Left lung (tissue), 4 donors: ENCODE measurements at regions not wholly inside any gene's neighbourhood (a gene's known extent, or its start where the extent isn't known, plus 50 kb on each side); places are given as distances from the start of the nearest gene placed in this dataset.

Experiments
- ATAC-seq: fragments of 200-7000 bp; cut with Tn5 transposase; one replicate; pipeline ENCODE4 v1.9.1; 2020; ENCODE audit warnings: moderate library complexity
- DNase-seq, 4 donors: peaks; one replicate each; pipeline ENCODE4 v3.0.0-alpha.2; 2013 to 2020
- H3K27ac ChIP-seq, 2 donors: fragments of 200-600 bp; sonication (generic) in 1 of 2; one replicate each; pipeline versions ENCODE4 v1.5.0 to v1.8.0; 2020 to 2021
- H3K27me3 ChIP-seq, 2 donors: fragments of 200-600 bp; sonication (generic) in 1 of 2; one replicate each; pipeline versions ENCODE4 v1.5.0 to v1.8.0; 2020 to 2021
- H3K36me3 ChIP-seq, 2 donors: fragments of 200-600 bp; sonication (generic) in 1 of 2; one replicate each; pipeline versions ENCODE4 v1.5.0 to v1.8.0; 2020 to 2021
- H3K4me1 ChIP-seq, 2 donors: fragments of 200-600 bp; one replicate each; pipeline ENCODE4 v1.8.0; 2021
- H3K4me3 ChIP-seq, 2 donors: fragments of 200-600 bp; sonication (generic) in 1 of 2; one replicate each; pipeline versions ENCODE4 v1.5.0 to v1.8.0; 2020 to 2021; ENCODE audit warnings: mild to moderate bottlenecking in 1 of 2
- H3K9me3 ChIP-seq, 2 donors: fragments of 200-600 bp; sonication (generic) in 1 of 2; one replicate each; pipeline versions ENCODE4 v1.5.0 to v1.8.0; 2020 to 2021
- intact Hi-C, 2 donors: fragments of 100-400 bp; cut with DNase I; formaldehyde crosslinking; loops; one replicate each; pipeline versions ENCODE4 v1.11.2 to v1.14.2; 2022
- TF ChIP-seq, protein P1 (sequence below), 2 donors: fragments of 200-600 bp; sonication (generic) in 1 of 2; IDR thresholded peaks; one replicate each; pipeline versions ENCODE4 v1.5.0 to v1.8.0; 2021; ENCODE audit warnings: antibody characterized with exemption in 2 of 2
- donor health status: DM: no; HTN: yes; CAD: no.
- donor health status: DM: no; HTN: no; CAD: no.

DNA sequence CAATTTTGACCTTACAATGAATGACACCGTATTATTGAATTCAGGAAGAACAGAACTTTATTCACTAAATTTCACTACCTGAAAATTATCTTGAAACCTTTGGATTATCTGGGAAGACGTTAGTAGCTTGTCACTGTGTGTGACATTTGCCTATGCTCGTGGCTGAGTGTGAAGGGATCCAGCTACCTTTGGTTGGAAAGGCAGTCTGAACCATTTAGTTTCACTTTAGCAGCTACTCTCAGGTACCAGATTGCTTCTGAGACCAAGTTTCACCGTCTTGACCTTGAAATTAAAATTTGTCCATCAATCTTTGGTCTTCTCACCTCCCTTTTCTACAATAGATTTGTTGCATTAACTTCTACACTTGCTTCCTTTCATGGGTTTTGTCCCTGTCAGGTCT is 637.5 kb downstream of the MBD2 start:
- H3K36me3 ChIP-seq = no peaks in the 10 kb centered on the region
- ATAC-seq (no peak), DNase-seq (no peak)

More for the DNA sequence above, 637.5 kb downstream of the MBD2 start:
- TF ChIP-seq, protein P1, sequence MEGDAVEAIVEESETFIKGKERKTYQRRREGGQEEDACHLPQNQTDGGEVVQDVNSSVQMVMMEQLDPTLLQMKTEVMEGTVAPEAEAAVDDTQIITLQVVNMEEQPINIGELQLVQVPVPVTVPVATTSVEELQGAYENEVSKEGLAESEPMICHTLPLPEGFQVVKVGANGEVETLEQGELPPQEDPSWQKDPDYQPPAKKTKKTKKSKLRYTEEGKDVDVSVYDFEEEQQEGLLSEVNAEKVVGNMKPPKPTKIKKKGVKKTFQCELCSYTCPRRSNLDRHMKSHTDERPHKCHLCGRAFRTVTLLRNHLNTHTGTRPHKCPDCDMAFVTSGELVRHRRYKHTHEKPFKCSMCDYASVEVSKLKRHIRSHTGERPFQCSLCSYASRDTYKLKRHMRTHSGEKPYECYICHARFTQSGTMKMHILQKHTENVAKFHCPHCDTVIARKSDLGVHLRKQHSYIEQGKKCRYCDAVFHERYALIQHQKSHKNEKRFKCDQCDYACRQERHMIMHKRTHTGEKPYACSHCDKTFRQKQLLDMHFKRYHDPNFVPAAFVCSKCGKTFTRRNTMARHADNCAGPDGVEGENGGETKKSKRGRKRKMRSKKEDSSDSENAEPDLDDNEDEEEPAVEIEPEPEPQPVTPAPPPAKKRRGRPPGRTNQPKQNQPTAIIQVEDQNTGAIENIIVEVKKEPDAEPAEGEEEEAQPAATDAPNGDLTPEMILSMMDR (IDR thresholded peaks at IDR 0.05) = no peak
- Histone ChIP-seq H3K9me3 (peaks cover 0 to 2% of the 10 kb centered on the region in 2 donors), H3K4me3 (no peak overlapping the region), H3K27me3 (no peaks in the 10 kb centered on the region), H3K27ac (no peak overlapping the region), H3K4me1 (no peaks in the 10 kb centered on the region)
- intact Hi-C loops = no loop called here
